Peyer's patch (tissue), 4 donors: ENCODE measurements at regions not wholly inside any gene's neighbourhood (a gene's known extent, or its start where the extent isn't known, plus 50 kb on each side); places are given as distances from the start of the nearest gene placed in this dataset.

Source experiments
- POLR2A ChIP-seq, 2 donors: fragments of 450-650 bp; IDR thresholded peaks; one replicate each; pipeline ENCODE4 v1.5.1; 2017; ENCODE audit warnings: antibody characterized with exemption in 2 of 2, mild to moderate bottlenecking in 2 of 2, moderate library complexity in 2 of 2
- TF ChIP-seq, protein P1 (sequence below), 6 experiments: fragments of 450-650 bp in 4 of 6; fragments of 200-600 bp in 2 of 6; sonication (generic) in 1 of 6; IDR thresholded peaks; one replicate each; pipeline ENCODE4 v1.5.1; 2017 to 2019; ENCODE audit warnings: antibody characterized with exemption in 6 of 6, mild to moderate bottlenecking in 3 of 6, moderate library complexity in 1 of 6

DNA sequence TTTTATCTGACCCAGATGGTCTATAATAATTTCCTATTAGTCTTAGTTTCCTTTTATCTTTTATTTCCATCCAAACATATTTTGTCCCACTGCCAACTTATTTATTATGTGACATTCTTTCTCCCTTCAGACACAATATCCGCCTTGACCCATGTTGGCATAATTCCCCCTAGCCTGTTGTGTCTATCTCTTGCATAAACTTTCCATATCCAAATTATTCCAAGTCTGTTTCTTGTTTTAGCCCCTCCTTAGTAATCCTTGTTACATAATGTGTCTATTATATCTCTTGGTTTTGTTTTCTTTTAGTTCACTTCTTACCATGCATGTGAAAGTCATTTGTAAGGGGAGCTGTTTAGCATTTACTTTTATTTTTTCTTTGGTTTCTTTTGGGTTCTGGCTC, 81.6 kb upstream of the CACHD1 start:
- no peak for TF ChIP-seq POLR2A (IDR thresholded peaks at IDR 0.05)
- TF ChIP-seq, protein P1, sequence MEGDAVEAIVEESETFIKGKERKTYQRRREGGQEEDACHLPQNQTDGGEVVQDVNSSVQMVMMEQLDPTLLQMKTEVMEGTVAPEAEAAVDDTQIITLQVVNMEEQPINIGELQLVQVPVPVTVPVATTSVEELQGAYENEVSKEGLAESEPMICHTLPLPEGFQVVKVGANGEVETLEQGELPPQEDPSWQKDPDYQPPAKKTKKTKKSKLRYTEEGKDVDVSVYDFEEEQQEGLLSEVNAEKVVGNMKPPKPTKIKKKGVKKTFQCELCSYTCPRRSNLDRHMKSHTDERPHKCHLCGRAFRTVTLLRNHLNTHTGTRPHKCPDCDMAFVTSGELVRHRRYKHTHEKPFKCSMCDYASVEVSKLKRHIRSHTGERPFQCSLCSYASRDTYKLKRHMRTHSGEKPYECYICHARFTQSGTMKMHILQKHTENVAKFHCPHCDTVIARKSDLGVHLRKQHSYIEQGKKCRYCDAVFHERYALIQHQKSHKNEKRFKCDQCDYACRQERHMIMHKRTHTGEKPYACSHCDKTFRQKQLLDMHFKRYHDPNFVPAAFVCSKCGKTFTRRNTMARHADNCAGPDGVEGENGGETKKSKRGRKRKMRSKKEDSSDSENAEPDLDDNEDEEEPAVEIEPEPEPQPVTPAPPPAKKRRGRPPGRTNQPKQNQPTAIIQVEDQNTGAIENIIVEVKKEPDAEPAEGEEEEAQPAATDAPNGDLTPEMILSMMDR (IDR thresholded peaks at IDR 0.05): no peak
